COLO668 (cell line): ENCODE measurements at regions not wholly inside any gene's neighbourhood (a gene's known extent, or its start where the extent isn't known, plus 50 kb on each side); places are given as distances from the start of the nearest gene placed in this dataset.

Experiments
- DNase-seq: peaks from one replicate; lab custom pipeline; 2025; ENCODE audit not compliant: unreplicated experiment; lab: John Stamatoyannopoulos, UW

DNA sequence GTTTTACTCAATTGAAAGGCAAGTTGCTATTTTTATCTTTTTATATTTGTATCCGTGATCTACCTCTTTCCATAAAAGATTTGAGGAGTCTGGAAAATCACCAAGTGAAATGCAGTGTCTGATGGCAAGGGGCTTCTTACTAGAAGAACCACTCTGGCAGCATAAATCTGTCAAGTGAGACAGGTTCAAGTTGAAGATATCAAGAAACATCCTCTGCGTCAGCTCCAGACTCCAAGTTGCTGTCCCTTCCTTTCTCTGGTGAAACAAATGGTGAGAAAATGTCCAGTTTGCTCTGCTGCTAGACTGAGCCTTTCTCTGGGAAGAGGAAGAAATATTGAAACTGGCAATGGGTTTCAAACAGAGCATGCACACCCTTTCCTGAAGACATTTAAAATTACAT lies 411.2 kb downstream of the PLPP3 start:
- no peak for DNase-seq

DNA sequence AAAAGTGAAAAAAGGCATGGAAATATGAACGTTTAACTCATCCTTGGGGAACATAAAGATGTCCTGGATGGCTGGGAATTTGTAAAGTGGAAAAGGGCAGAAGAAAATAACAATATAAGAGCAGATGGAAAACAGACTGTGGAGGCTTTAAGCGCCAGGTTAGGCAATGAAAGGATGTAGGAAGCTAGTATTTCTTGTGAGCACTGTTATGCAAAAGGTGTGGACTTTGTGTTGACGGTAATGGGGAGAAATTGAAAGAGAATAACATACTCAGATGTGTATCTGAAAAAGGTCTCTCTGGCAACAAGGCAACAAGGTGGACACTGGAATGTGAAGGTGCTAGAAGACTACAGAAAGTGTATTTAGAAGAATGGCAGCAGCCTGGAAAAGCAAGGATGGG lies 411.8 kb downstream of the PLPP3 start:
- no peak for DNase-seq

DNA sequence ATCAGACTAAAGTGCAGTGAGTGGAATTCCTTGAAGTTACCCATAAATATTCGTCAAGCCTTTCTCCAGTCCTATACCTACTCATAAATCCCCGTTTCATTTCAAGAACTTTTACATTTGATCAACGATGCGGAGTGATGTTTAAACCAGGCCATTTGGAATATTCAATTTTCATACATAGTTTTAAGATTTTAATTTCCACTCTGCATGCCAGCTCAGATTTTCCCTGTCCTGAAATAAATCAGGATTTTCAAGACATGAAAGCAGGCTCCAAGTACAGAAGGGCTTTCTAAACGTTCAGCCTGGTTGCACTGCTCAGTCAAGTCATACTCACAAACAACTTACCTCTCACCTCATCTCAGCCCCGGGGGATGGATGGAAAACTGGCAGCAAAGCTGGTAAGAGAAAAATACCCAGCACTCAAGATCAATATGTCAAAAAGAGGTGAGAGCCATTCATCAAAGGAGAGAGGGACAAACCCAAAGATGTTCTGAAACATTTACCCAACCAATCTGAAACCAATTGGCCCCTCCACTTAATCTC lies 418.5 kb downstream of the PLPP3 start:
- DNase-seq, result no peak

DNA sequence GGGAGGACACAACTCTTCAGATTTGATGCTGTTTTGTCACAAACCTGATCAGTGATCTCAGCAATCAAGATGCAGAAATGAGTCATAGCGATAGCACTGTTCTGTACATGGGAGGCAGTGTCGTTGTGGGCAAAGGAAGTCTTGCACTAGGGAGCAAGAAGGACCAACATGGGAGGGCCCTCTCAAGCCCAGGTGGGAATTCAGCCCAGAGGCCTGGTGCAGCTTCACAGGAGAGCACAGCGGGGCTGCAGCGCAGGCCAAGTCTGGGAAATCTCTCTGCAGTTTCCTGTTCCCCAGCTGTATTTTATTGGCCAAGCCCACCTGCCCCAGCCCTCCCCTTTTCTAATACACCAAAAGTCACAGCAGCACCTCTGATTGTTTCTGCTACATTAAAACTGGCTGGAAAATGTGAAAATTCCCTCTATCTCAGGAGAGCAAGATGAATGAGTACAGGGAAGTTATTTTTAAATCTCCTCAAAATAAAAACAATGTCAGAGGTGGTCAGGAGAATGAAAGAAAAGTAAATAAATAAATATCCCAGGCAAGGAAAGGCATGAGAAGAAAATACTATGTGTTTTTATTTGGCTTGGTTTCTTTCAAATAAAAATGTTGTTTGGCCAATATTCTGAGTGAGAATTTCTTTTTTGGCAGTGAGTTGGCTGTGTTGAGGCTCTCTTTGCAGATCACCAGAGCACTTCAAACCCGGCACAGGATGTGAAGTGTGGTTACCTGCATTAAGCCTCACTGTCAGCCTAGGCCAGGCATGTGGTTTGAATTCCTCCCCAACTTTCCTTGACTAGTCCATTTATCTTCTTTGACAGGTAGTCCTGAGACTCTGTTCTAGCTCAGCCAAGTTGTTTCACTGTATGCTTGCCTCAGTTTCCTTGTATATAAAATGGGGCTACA lies 422.1 kb downstream of the PLPP3 start:
- no peak for DNase-seq

DNA sequence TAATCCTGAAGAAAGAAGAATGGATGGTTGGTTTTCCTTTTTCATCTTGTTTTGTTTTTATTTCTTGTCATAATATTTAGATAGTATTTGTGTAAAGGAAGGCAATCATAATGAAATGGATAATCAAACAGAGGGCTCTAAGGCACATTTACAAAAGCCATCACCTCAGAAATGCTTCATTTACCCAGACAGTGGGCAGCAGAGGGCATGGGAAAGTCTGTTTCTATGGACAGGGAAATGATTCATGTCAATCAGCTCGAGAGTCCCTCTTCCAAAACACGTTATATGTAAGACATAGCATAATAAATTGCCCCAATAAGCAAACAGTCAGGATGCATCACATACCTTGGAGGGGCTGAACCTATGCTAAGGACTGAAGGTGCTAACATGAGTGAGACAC lies 426.1 kb downstream of the PLPP3 start:
- no peak for DNase-seq

DNA sequence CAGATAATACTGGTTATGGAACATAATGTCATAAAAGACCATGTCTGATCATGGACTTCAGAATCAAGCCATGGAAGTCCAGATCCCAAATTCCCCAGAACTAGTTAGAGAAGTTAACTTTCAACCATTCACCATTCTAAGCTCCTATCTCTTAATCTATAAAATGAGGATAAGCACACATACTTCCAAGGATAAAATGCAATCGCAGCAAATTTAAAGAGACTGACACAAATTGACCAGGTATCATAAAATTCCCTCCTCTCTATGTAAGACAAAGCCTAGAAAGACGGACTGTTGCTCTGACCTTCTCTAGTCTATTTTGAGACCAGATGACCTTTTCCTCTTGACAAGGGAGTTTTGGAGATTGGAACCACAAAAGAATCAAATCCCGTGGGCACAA lies 426.7 kb downstream of the PLPP3 start:
- DNase-seq, result no peak

DNA sequence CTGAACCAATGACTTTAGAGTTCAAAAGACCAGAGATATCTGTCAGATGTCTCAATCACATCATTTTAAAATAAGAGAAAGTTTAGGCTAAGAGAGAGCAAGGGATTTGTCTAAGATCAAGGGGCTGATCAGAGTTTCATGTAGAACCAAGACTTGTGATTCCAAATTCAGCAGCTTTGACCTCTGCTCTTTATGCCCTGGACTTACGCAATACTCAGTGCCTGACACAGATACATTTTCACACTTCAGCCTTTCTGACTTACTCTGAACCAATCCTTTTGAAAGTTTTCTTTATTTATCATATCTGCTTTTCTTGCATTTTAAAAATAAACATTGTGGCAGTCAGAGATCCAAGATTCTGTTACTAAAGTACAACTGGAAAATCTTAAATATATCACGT lies 428.0 kb downstream of the PLPP3 start:
- DNase-seq, result no peak

DNA sequence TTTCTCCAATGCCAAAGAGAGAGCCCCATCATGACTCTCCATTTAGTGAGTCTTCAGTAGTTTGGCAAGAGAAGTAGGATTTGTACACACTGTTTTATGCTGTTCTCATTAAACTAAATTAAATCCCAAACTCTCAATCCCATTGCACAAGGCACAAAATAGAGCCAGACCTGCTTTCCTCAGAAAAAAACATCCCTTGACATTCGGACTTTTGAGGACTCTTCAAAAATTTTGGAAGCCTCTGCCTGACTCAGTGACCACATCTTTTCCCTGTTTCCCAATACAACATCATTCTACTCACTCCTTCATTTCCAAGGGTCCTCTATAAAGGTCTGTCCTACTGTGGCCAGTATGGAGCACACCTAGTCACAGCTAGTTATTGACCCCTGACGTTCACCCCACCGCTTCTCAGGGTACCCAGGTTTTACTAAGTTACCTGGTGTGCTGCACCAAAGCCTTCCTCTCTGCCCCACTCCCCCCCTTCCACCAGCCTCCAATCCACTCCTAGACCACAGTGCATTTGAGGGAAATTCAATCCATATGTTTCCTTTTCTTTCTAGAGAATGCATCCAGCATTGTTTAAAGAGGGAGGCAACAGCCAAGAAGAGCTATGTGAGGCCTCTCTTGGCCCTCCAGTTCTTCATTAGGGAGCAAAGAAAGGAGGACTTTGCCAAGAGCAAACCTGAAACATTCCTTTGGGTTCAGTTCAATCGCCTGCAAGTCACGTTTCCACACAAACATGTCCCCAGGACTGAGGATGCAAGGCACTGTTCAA lies 428.7 kb downstream of the PLPP3 start:
- DNase-seq, result no peak

DNA sequence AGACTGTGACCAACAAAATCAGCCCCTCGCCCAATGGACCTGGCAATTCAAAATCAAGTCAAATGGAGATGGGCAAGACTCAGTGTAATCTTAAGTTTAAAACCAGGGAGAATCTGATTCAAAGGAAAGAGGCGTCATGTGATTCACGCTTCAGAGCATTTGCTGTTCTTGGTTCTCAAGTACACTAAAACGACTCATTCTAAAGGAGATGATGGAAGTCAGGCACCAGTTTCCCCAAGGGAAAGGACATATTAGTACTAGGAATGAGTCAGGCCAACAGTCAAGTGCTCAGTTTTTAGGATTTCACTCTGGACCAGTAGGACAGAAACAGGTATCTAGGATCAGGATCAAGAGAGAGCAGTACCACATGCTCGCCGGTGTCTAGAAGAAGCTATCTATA lies 429.6 kb downstream of the PLPP3 start:
- no peak for DNase-seq

DNA sequence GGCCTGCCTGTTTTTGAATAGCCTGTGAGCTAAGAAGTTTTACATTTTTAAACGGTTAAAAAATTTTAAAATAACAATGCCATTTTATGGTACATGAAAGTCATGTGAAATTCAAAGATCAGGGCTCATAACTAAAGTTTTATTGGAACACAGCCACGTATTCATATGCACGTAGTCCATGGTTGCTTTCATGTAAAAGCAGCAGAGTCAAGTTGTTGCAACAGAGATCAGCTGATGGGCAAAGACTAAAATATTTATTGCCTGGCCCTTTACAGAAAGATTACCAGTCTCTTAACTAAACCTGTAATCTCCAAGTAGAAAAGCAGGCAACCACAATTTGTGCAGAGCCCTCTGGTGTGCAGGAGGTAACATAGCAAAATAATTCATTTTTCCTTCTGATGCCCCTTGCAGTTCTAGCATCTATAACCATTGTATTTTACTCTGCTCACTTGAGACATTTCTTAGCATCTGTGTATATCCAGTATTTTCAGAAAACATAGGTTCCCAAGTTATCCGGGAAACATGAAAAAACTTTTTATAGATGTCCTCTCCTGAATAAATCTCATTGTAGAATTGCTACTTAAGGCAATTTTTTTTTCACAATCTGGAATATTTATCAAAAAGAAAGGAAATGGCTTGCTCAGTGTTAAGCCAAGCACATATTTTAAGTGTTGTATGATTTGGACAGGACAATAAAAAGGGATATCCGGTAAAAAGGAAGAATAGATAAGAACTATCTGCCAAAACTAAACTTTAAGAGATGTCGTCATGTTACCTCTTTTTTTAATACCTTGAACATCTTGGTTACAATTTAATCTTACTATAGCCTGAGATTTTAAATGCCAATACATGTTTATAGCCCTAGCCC lies 430.8 kb downstream of the PLPP3 start:
- DNase-seq, result no peak

DNA sequence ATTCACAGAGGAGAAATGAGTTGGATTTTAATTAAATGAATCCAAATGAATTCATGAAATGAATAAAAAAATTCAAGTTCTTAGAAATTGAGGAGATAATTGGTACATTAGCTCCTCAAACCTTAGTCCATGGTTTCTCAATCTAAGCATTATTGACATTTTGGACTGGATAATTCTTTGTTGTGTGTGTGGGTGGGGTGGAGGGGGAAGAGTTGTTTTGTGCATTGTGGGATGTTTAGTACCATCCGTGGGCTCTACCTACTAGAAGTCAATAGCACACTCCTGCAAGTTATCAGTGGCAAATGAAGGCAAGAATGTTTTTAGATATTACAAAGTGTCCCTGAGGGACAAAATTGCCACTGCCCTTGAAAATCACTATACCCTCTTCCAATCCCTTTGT lies 431.9 kb downstream of the PLPP3 start:
- DNase-seq, result no peak

DNA sequence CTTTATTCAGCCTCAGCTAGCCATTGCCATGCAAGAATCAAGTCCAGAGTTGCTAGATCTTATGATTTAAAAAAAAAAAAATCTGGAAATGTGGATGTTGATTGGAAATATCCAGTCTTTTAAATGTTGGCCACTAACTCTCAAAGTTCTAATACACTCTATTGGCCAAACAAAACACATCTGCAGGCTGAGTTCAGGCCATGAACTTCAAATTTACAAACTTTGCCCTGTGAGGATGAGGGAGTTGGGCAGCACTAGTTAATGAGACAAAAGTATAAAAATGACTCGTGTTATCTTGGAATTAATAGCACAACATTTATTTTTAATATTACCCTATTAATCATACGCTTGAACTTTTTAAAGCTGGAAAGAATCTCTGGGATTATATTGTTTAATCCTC lies 432.3 kb downstream of the PLPP3 start:
- no peak for DNase-seq

DNA sequence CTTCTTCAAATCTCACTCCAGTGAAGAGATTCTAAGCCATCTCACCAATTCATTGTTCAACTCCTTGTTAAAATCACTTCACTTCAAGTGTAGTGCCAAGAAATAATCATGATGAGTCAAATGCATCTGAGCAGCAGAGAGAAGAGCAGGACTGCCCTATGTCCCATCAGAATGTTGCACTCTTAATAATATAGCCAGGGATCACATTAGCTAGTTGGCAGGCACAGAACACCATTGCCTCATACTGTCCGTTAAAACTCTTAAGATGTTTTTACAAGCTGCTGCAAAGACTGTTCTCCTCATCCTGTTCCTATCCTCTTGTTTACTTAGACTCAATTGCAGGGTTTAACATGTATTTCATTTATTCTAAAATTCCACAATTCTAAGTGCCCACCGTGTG lies 432.9 kb downstream of the PLPP3 start:
- DNase-seq, result no peak

DNA sequence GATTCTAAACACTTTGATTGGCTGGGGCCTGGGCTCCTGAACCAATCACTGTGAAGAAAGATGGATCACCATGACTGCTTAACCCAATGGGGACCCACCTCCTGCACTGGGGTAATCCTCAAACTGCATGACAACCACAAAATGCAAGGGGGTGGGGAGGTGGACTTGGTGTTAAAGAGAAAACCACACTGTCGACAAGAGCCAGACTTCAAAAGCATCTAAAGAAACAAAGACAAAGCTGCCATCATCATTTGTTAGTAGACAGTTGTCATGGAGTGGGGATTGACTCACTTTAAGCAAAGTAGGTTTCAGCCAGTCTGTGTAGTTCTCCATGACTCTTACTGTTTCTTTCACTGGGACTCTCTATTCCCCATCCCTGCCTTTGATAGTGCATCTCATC lies 433.8 kb downstream of the PLPP3 start:
- no peak for DNase-seq

DNA sequence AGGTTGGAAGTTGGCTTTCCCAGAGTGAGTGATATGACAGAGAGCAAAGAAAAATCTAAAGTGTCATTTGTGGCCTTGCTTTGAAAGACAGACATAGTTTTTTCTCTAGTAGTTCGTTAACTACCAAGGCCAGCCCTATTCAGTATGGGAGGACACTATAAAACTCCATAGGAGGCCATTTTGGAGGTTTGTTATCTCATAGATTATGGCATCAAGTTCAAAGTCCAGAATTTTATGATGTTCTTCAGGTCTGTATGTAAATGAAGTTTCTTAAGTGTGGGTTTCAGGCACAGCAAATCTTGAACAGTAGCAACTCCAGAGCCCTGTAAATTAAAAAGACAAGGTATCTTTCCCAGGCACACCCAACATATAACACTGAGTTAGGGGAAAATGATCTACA lies 437.1 kb downstream of the PLPP3 start:
- DNase-seq, result no peak

DNA sequence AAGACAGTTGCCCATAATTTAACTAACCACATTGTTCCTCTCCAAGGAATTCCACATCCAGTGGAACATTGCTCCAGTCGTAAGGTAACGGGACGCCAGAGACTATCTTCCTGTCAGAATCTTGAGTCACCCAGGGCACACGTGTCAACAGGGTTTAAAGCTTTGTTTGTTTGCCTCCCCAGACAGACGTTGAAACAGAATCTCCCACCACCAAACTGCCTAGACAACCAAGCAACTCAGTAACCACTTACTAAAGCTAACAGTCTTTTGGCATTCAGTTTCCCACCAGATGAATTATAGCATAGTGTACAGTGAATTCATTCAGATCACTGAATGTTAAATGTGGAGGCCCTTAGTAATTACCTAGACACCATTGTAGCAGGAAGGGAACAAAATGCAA lies 439.5 kb downstream of the PLPP3 start:
- DNase-seq, result peak; percentile 28

DNA sequence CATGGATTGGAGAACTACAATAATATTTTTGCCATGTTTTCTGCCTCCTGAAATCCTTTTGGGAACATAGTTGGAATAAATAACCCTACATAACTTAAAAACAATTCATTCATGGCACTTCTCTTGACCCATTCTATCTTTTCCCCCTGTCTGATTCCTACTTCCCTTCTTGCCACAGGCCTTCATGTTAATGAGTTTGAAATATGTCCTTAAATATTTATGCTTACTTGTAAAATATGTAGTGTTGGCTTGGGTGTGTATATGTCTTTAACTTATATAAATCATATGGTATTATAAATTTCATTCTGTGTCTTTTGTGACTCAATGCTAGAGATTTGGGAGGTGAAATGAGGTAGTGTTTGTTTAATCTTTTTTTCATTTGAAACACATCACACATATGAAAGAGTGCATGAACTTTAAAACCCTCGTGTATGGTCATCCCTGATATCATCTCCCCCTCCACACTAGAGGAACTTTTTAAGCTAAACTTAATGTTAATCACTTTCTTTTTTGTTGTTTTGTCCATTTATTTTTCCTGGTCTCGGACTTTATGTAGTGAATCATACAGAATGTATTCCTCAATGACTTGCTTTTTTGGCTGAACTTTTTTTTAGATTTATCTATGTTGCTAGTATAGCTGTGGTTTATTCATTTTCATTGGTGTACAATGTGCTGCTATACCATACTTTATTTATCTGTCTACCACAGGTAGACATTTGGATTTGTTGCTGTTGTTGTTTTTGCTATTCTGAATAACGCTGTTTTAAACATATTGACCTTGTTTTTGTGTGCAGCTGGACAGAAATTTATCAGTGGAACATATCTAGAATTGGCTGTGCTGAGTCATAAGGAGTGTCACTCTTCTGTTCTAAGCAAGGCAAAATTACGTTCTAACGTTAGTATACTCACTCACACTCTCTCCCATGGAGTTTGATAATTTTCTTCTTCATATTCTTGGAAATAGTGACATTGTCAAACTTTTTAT lies 441.6 kb downstream of the PLPP3 start:
- no peak for DNase-seq

DNA sequence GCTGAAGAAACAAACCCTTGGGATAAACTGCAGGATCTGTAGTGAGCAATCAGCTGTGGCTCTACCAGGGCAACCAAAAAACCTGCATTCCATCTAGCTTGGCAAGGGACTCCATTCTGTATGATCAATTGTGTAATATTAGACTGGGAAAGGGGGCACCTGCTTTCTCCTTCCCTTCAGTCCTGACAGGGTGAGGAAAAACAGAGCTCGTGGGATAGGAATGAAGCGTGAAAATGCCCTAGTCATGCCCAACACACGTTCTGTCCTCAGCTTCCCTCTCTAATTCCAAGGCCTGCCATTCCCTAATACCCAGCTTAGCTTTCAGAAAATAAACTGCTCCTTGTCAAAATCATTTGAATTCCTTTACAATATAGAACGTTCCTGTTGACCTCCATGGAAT lies 442.3 kb downstream of the PLPP3 start:
- DNase-seq, result no peak

DNA sequence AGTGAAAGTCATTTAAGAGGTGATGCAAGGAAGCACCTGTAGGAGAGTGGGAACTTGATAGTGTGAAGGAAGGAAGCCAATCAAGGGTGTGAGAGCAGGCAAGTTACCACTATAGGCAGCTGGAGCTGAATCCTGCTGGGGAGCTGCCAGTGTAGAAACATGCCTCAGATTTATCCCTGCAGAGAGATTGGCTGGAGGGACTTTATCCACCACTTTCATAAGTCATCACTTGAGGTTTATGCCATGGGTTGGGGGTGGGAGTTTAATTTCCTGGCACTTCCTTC lies 443.6 kb downstream of the PLPP3 start:
- DNase-seq, result no peak
